Ovary (tissue), 3 donors: ENCODE measurements at regions not wholly inside any gene's neighbourhood (a gene's known extent, or its start where the extent isn't known, plus 50 kb on each side); places are given as distances from the start of the nearest gene placed in this dataset.

ENCODE experiments used
- EP300 ChIP-seq: sonication (generic); formaldehyde crosslinking; IDR thresholded peaks from one replicate; pipeline ENCODE4 v1.6.1; 2017; ENCODE audit warnings: antibody characterized with exemption
- TF ChIP-seq, protein P1 (sequence below), 3 donors: fragments of 450-650 bp in 2 of 3; fragments of 200-600 bp in 1 of 3; IDR thresholded peaks; one replicate each; pipeline versions ENCODE4 v1.5.1 to v1.8.0; 2016 to 2022; ENCODE audit warnings: antibody characterized with exemption in 3 of 3, mild to moderate bottlenecking in 1 of 3
- donor health status: DM: no; HTN: no; CAD: no.

DNA sequence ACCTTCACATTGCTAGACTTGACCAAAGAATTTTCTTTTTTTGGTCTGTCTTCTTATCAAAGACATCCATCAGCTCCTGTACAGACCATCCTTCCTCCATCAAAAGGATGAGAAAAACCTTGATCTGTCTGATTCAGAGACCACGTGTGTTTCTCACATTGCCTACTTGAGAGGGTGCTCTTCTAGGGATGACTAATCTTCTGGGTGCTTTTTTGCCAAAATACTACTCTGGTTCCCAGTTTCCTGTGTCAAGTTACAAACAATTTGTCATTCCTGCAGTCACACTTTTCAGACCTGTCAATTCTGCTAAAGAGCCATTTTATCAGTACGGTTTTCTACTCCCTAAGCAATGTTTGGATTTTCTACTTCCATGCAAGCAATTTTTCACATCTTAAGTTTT, 492.2 kb downstream of the CDH11 start:
- TF ChIP-seq EP300 = no peak
- TF ChIP-seq, protein P1, sequence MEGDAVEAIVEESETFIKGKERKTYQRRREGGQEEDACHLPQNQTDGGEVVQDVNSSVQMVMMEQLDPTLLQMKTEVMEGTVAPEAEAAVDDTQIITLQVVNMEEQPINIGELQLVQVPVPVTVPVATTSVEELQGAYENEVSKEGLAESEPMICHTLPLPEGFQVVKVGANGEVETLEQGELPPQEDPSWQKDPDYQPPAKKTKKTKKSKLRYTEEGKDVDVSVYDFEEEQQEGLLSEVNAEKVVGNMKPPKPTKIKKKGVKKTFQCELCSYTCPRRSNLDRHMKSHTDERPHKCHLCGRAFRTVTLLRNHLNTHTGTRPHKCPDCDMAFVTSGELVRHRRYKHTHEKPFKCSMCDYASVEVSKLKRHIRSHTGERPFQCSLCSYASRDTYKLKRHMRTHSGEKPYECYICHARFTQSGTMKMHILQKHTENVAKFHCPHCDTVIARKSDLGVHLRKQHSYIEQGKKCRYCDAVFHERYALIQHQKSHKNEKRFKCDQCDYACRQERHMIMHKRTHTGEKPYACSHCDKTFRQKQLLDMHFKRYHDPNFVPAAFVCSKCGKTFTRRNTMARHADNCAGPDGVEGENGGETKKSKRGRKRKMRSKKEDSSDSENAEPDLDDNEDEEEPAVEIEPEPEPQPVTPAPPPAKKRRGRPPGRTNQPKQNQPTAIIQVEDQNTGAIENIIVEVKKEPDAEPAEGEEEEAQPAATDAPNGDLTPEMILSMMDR (IDR thresholded peaks at IDR 0.05) = no peak
